IPS-NIHi7 (cell line): ENCODE measurements at regions not wholly inside any gene's neighbourhood (a gene's known extent, or its start where the extent isn't known, plus 50 kb on each side); places are given as distances from the start of the nearest gene placed in this dataset.

Experiments used
- DNase-seq: peaks from one replicate; pipeline ENCODE4 v3.0.0; 2012; ENCODE audit warnings: mixed read lengths; ENCODE audit errors: extremely low spot score

- DNase-seq = no peak
Measured at GRCh38 chr6:163955756-163956155, 541.2 kb downstream of the QKI start.

DNA sequence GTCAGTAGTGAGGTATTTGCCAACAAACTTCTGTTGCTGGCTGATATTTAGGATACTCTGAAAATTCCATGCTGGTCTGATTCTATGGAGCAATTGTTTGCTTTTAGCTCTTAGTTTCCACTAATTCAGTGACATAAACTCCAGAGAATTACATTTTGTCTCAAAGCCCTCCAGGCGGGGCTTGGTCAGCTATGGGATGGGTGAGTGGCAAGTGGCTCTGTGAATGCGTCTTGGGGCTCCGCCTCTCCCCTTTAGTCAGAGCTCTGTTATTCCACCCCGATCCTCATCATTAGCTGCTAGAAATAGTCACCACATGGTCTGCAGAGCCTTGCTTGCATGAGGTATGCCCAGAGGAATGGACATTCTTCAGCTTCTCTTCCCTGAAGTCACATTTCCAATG lies 540.6 kb downstream of the QKI start:
- DNase-seq = no peak

- DNase-seq = no peak
Measured at GRCh38 chr6:163954088-163954775, 539.7 kb downstream of the QKI start.

- no peak for DNase-seq
Measured at GRCh38 chr6:163952005-163952404, 537.5 kb downstream of the QKI start.

GRCh38 chr6:163951326-163951725 lies 536.8 kb downstream of the QKI start:
- no peak for DNase-seq

DNA sequence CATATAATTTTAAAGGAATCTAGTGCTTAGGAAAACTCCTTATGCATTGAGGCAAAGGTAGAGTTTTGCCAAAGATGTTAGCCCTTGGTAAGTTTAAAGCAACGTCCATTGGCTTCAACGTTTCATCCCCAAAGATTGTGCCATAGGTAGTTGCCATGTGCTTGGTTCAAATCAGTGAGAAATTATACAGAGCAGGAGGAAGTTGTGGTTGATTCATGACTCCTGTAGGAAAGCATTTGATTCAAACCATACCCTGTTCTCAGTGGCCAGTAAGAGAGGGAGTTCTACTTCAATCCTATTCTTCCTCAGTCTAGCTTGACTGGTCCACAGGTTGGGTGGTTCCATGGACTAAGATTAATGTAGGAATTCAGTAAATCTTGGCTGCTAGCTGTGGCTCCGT lies 535.6 kb downstream of the QKI start:
- no peak for DNase-seq

GRCh38 chr6:163949431-163949830 lies 534.9 kb downstream of the QKI start:
- no peak for DNase-seq

DNA sequence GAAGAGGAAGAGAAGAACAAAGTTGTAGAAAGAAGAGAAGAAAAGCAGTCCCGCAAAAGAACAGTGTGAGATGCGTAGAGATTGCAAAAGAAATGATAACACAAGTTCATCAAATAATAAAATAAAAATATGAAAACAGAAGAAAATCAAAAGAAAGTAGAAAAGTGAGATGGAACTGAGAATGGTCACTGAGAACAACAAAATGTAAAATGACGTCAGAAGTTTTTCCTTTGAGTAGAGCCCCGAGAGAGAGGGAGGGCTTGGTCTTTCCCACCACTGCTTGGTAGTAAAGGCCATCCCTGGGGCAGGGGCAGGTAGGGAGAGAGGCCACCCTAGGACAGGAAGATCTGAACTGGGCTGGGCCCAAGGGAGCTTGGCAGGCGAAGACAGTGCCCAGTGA lies 533.7 kb downstream of the QKI start:
- no peak for DNase-seq

GRCh38 chr6:163947276-163947675 lies 532.8 kb downstream of the QKI start:
- no peak for DNase-seq

DNA sequence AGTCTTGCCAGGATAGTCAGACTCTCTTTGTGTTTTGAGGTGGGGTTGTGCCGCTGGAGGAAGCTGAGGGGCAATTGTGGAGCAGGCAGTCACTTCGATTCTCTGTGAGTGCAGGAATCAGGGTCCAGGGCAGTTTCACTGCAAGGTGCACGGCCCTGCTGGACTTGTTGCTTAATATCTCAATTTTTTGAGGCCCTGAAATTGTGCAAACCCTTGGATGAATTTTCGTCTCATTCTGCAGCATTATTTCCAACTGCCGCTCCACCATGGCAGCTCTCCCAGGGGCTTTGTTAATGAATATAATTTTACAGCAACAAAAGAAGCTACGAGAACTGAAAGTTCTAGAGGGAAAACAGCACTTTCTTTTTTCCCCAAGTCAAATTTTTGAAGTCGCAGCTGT lies 531.9 kb downstream of the QKI start:
- no peak for DNase-seq

GRCh38 chr6:163945808-163946207 lies 531.3 kb downstream of the QKI start:
- DNase-seq = no peak

DNA sequence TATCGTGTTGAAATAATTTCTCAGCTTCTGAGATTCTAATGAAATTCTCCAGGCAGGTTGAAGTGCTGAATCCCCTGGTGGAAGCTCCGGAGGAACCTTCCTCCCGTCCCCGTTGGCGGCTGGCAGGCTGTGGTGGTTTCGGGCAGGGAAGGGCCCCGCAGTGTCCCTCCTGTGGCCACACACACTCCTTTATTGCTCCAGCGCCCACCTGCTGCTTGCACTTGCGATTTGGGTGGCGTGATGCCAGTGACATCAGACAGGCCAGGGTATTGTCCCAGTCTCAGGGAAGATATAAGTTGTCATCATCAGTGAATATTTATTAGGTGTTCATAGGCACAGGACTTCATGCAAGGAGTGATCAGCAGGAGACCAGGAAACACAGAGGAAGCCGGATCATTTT lies 530.4 kb downstream of the QKI start:
- no peak for DNase-seq

GRCh38 chr6:163943607-163944385 lies 529.3 kb downstream of the QKI start:
- peak; percentile 71 for DNase-seq

DNA sequence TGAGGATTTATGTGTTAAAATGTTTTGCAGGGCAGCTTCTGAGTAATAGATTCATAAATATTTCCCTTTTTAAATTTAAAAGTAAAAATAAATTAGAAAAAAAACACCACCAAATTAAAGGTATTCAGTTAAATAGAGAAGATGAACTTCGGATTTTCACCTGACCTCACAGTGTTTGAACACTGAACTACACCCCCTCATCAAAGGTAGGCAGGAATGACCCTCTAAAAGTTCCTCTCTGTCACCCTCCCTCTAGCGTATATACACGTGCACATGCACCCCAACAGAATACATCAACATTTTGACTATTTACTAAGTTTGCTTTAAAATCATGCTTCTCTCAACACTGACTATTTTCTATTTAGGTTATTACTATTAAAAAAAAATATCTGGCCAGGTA lies 528.3 kb downstream of the QKI start:
- no peak for DNase-seq

DNA sequence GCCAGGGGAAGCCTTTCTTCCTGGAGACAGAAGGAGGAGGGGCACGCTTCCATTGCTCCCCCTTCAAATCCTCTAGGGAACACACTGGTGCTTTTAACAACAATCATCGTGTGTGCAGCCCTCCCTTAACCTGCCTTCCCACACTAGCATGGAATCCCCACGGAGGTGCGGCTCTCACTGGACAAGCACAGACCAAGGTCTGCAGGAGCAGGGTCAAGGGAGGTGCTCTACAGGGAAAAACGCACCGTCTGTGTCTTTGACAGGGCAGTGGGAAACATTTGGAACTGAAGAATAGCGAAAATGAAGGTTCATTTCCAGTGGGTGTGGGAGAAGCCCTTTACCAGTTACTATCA lies 527.1 kb downstream of the QKI start:
- DNase-seq = no peak

GRCh38 chr6:163940705-163941623 lies 526.4 kb downstream of the QKI start:
- no peak for DNase-seq

GRCh38 chr6:163937071-163937470 lies 522.6 kb downstream of the QKI start:
- no peak for DNase-seq

- no peak for DNase-seq
Measured at GRCh38 chr6:163935158-163935762, 520.7 kb downstream of the QKI start.

DNA sequence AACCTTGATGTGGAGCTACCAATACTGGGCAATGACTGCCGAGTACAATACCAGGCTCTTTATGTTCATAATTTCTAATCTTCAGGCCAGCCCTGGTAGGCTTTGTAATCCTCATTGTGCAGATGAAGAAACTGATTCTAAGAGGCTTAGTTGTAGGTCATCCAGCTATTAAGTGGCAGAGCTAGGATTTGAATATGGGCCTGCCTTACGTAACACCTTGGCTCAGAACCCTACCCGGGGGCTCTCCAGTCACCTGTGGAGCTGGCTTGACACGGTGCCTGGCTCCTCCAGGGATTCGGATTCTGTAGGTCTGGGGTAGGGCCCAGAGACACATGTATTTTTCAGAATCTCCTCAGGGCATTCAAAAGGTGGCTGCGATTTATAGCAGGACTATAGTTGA lies 515.5 kb downstream of the QKI start:
- no peak for DNase-seq

GRCh38 chr6:163929538-163929937 lies 515.0 kb downstream of the QKI start:
- no peak for DNase-seq

- no peak for DNase-seq
Measured at GRCh38 chr6:163926642-163927041, 512.1 kb downstream of the QKI start.

DNA sequence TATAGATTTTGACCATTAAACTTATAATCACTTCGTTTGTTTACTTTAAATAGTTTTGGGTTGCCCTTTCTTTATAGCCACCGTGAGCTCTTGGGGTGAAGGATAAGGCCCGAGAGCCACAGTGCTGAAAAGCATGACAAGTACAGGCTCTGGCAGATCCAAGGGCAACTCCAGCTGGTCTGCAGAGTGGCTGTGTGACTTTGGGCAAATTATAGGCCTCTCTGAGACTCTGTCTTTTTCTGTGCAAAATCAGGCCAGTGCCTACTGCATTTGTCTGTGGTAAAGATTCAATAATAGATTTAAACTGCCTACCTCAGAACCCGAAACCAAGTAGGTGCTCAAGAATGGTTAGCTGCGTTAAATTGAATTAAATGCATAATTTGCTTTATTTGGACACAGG lies 511.3 kb downstream of the QKI start:
- no peak for DNase-seq
